ENCODE measurements at regions not wholly inside any gene's neighbourhood (a gene's known extent, or its start where the extent isn't known, plus 50 kb on each side); places are given as distances from the start of the nearest gene placed in this dataset.

DNA sequence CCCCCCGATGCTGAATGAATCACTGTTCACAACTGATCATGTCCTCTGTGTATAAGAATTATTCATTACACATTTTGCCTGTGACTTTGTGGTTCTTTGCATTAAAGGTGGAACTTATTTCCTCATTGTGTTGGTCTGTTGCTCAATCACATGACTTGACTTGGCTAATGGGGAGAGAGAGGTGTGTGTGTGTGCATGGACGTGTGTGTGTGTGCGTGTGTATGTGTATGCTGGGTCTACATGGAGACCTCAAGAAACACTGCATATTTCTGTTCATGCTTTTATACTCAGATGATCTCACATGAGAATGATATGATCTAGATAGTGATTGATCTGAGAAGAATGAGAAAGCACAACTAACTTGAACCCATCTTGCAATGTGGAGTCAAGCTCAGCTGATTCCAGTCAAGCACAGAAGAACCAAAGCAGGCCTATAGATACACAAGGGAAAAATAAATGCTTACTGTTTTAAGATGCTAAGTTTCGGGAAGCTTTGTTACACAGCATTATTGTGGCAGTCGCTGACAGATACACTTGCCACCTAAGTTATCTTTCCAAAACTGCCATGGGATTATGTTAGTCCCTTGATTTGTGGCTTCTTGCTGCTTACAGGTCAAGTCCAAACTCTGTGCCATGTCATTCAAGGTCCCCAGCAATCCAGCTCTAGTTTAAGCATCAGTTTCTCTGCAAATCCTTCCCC, 167.9 kb upstream of the ZFHX3 start:
- H3K79me2 ChIP-seq (ENCODE audit: insufficient read depth, low read length) = no peaks in the 10 kb centered on the region
- H3K27ac ChIP-seq (ENCODE audit: low read depth, low read length) = peak overlapping the region; percentile 91
- TF ChIP-seq, protein P1, sequence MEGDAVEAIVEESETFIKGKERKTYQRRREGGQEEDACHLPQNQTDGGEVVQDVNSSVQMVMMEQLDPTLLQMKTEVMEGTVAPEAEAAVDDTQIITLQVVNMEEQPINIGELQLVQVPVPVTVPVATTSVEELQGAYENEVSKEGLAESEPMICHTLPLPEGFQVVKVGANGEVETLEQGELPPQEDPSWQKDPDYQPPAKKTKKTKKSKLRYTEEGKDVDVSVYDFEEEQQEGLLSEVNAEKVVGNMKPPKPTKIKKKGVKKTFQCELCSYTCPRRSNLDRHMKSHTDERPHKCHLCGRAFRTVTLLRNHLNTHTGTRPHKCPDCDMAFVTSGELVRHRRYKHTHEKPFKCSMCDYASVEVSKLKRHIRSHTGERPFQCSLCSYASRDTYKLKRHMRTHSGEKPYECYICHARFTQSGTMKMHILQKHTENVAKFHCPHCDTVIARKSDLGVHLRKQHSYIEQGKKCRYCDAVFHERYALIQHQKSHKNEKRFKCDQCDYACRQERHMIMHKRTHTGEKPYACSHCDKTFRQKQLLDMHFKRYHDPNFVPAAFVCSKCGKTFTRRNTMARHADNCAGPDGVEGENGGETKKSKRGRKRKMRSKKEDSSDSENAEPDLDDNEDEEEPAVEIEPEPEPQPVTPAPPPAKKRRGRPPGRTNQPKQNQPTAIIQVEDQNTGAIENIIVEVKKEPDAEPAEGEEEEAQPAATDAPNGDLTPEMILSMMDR (IDR thresholded peaks at IDR 0.05; ENCODE audit: extremely low read depth, low read depth, low read length) = no peak
- H3K27me3 ChIP-seq (ENCODE audit: insufficient read depth, low read length) = no peaks in the 10 kb centered on the region
- peak overlapping the region; percentile 53 for H3K4me2 ChIP-seq (ENCODE audit: insufficient read depth, low read length)
- H4K20me1 ChIP-seq (ENCODE audit: insufficient read depth, low read length) = no peaks in the 10 kb centered on the region
- no peaks in the 10 kb centered on the region for H3K36me3 ChIP-seq (ENCODE audit: insufficient read depth, low read length)
- no peak overlapping the region for H3K4me3 ChIP-seq (ENCODE audit: insufficient read depth, low read length)
- no peak for DNase-seq (ENCODE audit: insufficient read length, low spot score, missing footprints)
- no peaks in the 10 kb centered on the region for H3K9me3 ChIP-seq (ENCODE audit: low read depth, low read length)
- H3K4me1 ChIP-seq (ENCODE audit: insufficient read depth, low read length) = peaks cover 32% of the 10 kb centered on the region
- H2AFZ ChIP-seq (ENCODE audit: low read length) = peak overlapping the region; percentile 7

DNA sequence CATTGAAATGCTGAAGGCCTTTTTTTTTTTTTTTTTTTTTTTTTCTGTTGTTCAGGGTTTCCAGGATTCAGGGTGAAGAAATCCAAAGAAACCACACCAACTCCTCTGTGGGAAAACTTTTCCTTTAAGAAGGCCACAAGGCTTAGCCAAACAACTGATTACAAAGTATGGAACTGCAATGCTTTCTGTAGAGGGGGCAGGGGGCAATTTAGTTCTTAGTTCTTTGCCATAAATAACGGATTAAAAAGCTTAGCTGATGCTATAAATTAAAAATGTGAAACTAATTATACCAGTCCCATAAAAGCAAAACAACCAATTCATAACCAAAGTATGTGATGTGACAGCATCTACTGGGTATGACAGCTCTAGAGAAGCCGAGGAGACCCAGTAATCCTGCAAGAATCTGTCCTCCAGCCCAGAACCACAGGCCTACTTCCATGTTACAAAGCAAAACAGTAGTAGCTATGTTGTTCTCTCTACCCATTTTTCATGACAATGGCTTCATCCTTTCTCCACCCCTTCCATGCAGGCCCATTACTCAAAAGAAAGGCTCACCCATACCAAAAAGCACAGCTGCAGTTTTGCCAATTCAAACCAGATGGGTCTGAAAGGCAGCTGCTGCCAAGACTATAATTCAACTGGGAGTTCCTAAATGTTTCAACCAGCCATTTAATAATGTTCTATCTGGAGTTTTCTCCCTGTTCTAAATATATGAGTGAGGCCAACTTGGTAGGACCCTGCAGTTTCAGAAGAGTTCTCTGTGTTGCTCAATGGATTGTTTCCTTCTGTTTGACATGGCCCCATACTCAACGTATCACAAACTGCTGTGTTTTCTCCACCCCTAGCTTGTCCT, 167.1 kb upstream of the ZFHX3 start:
- TF ChIP-seq, protein P1 (IDR thresholded peaks at IDR 0.05; ENCODE audit: extremely low read depth, low read depth, low read length) = no peak
- H2AFZ ChIP-seq (ENCODE audit: low read length) = peak overlapping the region; percentile 7

DNA sequence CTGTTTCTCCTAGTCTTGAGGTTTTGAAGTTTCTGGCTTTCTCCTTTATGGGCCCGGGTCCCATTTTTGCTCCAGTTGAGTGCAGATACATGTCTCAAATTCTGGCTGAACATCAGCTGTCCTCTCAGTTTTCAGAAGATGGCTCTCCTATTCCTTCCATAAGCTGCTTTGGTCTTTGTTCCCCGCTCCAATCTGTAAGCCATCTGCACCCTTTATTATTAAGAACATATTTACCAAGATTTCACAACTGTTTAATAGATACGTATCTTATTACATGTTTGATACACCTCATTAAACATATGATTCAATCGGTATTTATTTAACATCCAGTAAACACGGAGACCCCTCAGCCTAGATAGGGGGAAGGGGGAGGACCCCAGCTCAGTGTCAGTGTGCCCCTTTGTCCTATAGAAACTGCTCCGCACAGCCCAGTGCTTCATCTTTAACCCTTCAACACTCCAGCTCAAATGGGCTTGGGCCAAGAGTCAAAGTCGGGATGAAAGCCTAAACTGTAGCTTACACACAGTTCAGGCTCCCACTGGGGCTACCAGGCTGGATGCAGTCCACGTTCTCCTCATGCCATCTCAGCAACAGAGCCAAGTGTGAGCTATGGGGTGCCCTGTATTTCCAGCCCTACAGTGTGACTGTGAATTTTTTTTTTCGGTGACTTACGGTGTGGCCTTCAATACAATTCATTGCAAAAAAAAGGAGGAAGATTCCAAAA, 166.0 kb upstream of the ZFHX3 start:
- Histone ChIP-seq H3K36me3 (ENCODE audit: insufficient read depth, low read length) (no peaks in the 10 kb centered on the region), H4K20me1 (ENCODE audit: insufficient read depth, low read length) (no peaks in the 10 kb centered on the region), H3K4me3 (ENCODE audit: insufficient read depth, low read length) (no peak overlapping the region), H3K79me2 (ENCODE audit: insufficient read depth, low read length) (no peaks in the 10 kb centered on the region), H3K27me3 (ENCODE audit: insufficient read depth, low read length) (no peaks in the 10 kb centered on the region), H3K27ac (ENCODE audit: low read depth, low read length) (peak overlapping the region; percentile 91), H3K4me2 (ENCODE audit: insufficient read depth, low read length) (peak overlapping the region; percentile 58), H3K4me1 (ENCODE audit: insufficient read depth, low read length) (peaks cover 32% of the 10 kb centered on the region), H2AFZ (ENCODE audit: low read length) (peak overlapping the region; percentile 76), H3K9me3 (ENCODE audit: low read depth, low read length) (no peaks in the 10 kb centered on the region)
- no peak for DNase-seq (ENCODE audit: insufficient read length, low spot score, missing footprints)
- TF ChIP-seq, protein P1 (IDR thresholded peaks at IDR 0.05; ENCODE audit: extremely low read depth, low read depth, low read length) = no peak

More for the DNA sequence above, 167.1 kb upstream of the ZFHX3 start:
- peak overlapping the region; percentile 58 for H3K4me2 ChIP-seq (ENCODE audit: insufficient read depth, low read length)
- H3K9me3 ChIP-seq (ENCODE audit: low read depth, low read length) = no peaks in the 10 kb centered on the region
- no peaks in the 10 kb centered on the region for H4K20me1 ChIP-seq (ENCODE audit: insufficient read depth, low read length)
- no peaks in the 10 kb centered on the region for H3K36me3 ChIP-seq (ENCODE audit: insufficient read depth, low read length)
- no peaks in the 10 kb centered on the region for H3K27me3 ChIP-seq (ENCODE audit: insufficient read depth, low read length)
- H3K4me1 ChIP-seq (ENCODE audit: insufficient read depth, low read length) = peaks cover 32% of the 10 kb centered on the region
- H3K79me2 ChIP-seq (ENCODE audit: insufficient read depth, low read length) = no peaks in the 10 kb centered on the region
- DNase-seq (ENCODE audit: insufficient read length, low spot score, missing footprints) = no peak
- peak overlapping the region; percentile 91 for H3K27ac ChIP-seq (ENCODE audit: low read depth, low read length)
- H3K4me3 ChIP-seq (ENCODE audit: insufficient read depth, low read length) = peak overlapping the region; percentile 6
